ENCODE measurements at regions not wholly inside any gene's neighbourhood (a gene's known extent, or its start where the extent isn't known, plus 50 kb on each side); places are given as distances from the start of the nearest gene placed in this dataset.

DNA sequence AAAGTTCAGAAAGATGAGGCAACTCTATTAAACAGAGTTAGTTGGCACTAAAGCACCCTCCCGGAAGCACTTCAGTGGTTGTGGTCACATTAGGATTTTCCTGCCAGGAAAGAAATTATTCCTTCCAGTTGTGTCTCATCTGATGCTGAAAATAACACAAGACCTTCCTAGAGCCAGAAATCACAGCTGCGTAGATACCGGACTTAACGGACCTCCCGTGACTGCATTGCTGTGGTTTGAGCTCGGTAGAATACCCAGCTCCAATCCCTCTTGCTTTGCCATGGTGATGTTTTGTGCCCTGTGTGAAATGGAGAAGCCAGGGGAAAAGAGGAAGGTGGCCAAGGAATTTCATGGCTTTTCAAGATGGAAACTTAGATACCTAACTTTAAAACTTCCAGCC lies 215.0 kb upstream of the IGF1R start:
- ChIA-PET POLR2A (no interaction called here), CTCF (no interaction called here)
- TF ChIP-seq, protein P1, sequence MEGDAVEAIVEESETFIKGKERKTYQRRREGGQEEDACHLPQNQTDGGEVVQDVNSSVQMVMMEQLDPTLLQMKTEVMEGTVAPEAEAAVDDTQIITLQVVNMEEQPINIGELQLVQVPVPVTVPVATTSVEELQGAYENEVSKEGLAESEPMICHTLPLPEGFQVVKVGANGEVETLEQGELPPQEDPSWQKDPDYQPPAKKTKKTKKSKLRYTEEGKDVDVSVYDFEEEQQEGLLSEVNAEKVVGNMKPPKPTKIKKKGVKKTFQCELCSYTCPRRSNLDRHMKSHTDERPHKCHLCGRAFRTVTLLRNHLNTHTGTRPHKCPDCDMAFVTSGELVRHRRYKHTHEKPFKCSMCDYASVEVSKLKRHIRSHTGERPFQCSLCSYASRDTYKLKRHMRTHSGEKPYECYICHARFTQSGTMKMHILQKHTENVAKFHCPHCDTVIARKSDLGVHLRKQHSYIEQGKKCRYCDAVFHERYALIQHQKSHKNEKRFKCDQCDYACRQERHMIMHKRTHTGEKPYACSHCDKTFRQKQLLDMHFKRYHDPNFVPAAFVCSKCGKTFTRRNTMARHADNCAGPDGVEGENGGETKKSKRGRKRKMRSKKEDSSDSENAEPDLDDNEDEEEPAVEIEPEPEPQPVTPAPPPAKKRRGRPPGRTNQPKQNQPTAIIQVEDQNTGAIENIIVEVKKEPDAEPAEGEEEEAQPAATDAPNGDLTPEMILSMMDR (IDR thresholded peaks at IDR 0.05; ENCODE audit: insufficient read depth, low read depth, low read length) = no peak
- Histone ChIP-seq H3K27me3 (ENCODE audit: control insufficient read depth, insufficient read depth, low read length) (no peaks in the 10 kb centered on the region), H3K4me3 (ENCODE audit: low read depth, low read length) (no peak overlapping the region), H3K36me3 (ENCODE audit: control insufficient read depth, insufficient read depth, low read length) (no peaks in the 10 kb centered on the region)
- DNase-seq (ENCODE audit: low read depth) = no peak

DNA sequence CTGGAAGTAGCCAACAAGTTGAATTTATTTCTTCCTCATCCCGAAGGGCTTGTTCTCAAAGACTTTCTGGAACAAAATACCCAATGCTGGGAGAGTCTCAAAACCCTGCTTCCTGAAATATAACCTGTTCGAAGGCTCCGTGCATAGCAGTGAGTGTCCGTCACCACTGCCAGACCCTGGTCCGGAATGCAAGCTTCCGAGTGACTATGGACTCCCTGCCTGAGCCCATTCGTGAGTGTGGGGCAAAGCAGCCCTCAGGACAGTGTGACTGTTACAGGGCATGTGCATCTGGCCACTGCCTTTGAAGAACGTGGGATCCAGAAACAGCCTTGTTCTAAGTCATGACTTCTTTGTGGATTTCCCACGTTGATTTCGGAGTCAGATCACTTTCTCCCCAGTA lies 214.5 kb upstream of the IGF1R start:
- CTCF ChIA-PET = no interaction called here
- TF ChIP-seq, protein P1 (IDR thresholded peaks at IDR 0.05; ENCODE audit: insufficient read depth, low read depth, low read length) = no peak
- POLR2A ChIA-PET = no interaction called here

DNA sequence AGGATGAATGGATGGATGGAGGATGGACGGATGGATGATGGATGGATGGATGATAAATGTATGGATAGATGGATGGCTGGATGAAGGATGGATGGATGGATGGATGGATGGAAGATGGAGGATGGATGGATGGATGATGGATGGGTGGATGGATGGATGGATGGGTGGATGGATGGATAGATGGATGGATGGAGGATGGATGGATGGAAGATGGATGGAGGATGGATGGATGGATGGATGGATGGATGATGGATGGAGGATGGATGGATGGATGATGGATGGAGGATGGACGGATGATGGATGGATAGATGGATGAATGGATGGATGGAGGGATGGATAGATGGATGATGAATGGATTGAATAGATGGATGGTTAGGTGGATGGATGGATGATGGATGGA lies 210.6 kb upstream of the IGF1R start:
- CTCF ChIA-PET = interaction anchor here (3.2 kb wide), 1 partner anchor 9 kb away, joined by 20 read pairs; no protein-coding TSS in a partner anchor
- POLR2A ChIA-PET = no interaction called here
- TF ChIP-seq, protein P1 (IDR thresholded peaks at IDR 0.05; ENCODE audit: insufficient read depth, low read depth, low read length) = no peak

More for the DNA sequence above, 214.5 kb upstream of the IGF1R start:
- H3K27me3 ChIP-seq (ENCODE audit: control insufficient read depth, insufficient read depth, low read length) = no peaks in the 10 kb centered on the region
- DNase-seq (ENCODE audit: low read depth) = no peak
- H3K4me3 ChIP-seq (ENCODE audit: low read depth, low read length) = no peak overlapping the region
- no peaks in the 10 kb centered on the region for H3K36me3 ChIP-seq (ENCODE audit: control insufficient read depth, insufficient read depth, low read length)

DNA sequence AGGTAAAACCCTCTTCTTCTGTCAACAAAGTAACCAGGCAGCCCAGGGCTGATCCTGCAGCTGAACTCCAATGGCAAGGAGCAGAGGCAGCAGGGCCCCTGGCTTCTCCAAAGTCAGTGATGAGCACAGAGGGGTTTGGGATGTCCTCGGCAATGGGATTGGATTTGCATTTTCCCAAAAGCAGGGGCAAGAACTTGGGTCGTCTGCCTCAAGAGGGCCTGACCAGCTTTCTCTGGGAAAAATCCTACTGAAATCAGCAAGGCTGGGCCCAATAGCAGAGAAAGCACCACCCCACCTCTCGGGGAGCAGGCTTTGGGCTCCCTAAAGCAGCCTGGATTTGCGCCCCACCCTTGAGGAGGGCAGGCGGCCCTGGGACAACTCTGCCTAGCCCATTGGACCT lies 210.0 kb upstream of the IGF1R start:
- ChIA-PET POLR2A (no interaction called here), CTCF (interaction anchor here (3.2 kb wide), 1 partner anchor 9 kb away, joined by 20 read pairs; no protein-coding TSS in a partner anchor)
- DNase-seq (ENCODE audit: low read depth) = no peak
- H3K27me3 ChIP-seq (ENCODE audit: control insufficient read depth, insufficient read depth, low read length) = peaks cover 2% of the 10 kb centered on the region; the same call in 1 of the 2 replicates
- TF ChIP-seq, protein P1 (IDR thresholded peaks at IDR 0.05; ENCODE audit: insufficient read depth, low read depth, low read length) = no peak
- H3K4me3 ChIP-seq (ENCODE audit: low read depth, low read length) = no peak overlapping the region
- no peaks in the 10 kb centered on the region for H3K36me3 ChIP-seq (ENCODE audit: control insufficient read depth, insufficient read depth, low read length)

More for the DNA sequence above, 210.6 kb upstream of the IGF1R start:
- Histone ChIP-seq H3K4me3 (ENCODE audit: low read depth, low read length) (no peak overlapping the region), H3K27me3 (ENCODE audit: control insufficient read depth, insufficient read depth, low read length) (peaks cover 2% of the 10 kb centered on the region; the same call in 1 of the 2 replicates), H3K36me3 (ENCODE audit: control insufficient read depth, insufficient read depth, low read length) (no peaks in the 10 kb centered on the region)
- DNase-seq (ENCODE audit: low read depth) = no peak

DNA sequence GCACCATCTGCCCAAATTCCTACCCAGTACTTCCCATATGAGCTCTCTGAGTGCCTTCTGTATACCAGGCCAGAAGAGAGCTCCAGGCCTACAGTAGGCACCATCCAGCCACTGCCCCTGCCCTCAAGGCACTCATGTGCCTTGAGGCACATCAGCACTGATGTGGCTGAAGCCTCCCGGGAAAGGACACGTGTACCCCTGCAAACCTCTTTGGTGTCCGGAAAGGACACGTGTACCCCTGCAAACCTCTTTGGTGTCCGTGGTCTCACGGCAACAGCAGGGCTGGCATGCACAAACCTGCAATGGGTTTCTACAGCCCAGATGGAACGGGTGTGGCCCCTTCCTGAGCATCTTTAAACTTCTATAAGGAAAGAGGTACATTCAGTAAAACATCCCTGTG lies 209.4 kb upstream of the IGF1R start:
- ChIA-PET CTCF (interaction anchor here (3.2 to 4.1 kb wide), 2 partner anchors 10 to 81 kb away, joined by 15 to 20 read pairs; no protein-coding TSS in a partner anchor), POLR2A (no interaction called here)
- H3K27me3 ChIP-seq (ENCODE audit: control insufficient read depth, insufficient read depth, low read length) = peaks cover 3% of the 10 kb centered on the region

More for the DNA sequence above, 209.4 kb upstream of the IGF1R start:
- Histone ChIP-seq H3K36me3 (ENCODE audit: control insufficient read depth, insufficient read depth, low read length) (no peaks in the 10 kb centered on the region), H3K4me3 (ENCODE audit: low read depth, low read length) (no peak overlapping the region)
- DNase-seq (ENCODE audit: low read depth) = no peak
- TF ChIP-seq, protein P1 (IDR thresholded peaks at IDR 0.05; ENCODE audit: insufficient read depth, low read depth, low read length) = no peak
